ENCODE measurements at regions not wholly inside any gene's neighbourhood (a gene's known extent, or its start where the extent isn't known, plus 50 kb on each side); places are given as distances from the start of the nearest gene placed in this dataset.

DNA sequence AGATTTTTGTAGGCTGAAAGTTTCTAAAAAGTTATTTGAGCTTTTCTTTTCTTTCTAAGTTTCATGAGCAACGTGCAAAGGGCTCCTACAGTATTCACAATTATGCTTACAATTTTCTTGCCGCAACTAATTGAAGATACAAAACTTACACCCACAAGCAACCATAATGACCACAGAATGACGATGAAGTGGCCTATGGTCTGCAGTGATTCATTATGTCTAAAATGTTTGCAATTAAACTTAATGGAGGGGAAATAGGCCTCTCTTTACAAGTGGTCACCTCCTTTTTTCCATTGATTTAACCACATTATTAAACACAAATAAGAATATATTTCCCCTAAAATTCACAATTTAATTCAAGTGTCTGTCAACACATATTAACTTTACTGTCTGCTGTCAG lies 732.6 kb upstream of the FLRT2 start:
- DNase-seq = no peak

DNA sequence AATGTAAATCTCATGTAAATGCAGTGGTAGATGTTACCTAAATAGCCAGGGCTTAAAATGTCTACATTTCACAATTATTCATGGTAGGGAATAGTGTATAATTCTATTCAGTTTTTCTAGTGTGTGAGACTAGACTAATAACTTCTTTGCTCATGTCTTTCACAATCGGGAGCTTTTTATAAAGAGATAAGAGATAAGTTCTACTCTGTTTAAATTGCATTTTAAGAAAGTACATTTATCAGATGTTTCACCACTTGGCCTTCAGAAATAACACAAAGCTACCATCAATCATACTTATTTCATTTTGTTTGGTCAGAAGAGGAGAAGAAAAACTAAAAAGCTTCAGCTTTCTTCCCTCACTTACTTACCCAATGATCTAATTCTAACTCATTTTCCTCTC lies 725.5 kb upstream of the FLRT2 start:
- DNase-seq = no peak

DNA sequence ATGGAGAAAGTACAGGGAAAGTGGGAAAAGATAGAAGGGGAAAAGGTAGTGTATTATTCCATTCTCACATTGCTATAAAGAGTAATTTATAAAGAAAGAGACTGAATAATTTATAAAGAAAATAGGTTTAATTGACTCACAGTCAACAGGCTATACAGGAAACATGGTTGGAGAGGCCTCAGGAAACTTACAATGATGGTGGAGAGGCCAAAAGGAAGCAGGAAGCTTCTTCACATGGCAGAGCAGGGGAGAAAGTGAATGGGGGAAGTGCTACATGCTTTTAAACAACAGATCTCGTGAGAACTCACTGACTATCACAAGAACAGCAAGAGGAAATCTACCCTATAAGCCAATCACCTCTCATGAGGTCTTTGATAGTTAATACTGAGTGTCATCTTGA lies 725.0 kb upstream of the FLRT2 start:
- no peak for DNase-seq

DNA sequence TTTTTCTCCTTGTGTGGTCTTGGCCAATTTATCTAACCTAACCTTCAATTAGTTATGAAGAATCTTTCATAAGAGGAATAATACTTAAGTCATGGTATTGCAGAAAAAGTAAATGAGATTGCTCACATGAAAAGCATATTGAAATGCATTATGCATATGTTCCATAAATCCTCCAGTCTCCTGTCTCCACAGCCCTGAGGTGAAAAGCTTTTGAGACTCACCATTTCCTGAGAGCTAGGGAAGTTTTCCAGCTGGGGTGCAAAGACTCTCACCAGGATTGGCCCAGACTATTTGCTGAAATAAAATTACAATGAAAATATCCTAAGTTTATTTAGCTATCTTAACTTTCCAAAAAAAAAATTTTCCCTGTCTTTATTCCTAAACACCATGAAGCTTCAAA lies 723.8 kb upstream of the FLRT2 start:
- no peak for DNase-seq

DNA sequence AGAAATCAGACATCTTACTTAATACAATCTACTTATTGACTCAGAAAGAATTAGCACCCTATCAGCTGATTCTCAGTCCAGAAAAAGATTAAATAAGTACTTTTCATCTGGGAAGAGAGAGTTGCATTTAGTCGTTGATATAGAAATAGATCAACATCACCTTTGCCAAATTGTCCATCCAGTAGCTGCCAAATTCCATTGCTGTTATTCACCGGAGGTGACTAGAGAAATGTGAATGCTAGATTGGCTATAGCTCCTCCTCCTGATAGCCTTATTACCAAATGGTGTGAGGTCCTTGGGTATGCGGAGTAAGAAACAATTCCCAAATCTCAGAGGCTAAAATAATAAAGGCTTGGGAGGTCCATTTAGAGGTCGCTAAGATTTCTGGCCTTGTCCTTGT lies 723.3 kb upstream of the FLRT2 start:
- DNase-seq = no peak

DNA sequence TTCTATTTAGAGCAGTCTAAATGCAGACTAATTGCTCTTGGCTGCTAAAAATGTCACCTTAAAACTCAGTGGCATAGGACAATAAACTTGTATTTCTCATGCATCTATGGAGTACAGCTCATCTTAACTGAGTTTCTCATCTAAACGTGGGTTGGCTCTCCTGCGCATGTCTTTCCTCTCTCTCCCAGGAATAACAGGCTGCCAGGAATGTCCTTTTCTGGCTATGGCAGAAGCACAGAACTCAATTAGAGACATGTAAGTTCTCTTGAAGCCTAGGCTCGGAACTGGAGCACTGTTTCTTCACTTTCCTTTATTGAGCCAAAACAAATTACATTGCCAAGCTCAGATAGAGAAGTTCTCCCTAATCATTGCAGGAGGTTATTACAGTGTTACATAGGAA lies 722.3 kb upstream of the FLRT2 start:
- no peak for DNase-seq

DNA sequence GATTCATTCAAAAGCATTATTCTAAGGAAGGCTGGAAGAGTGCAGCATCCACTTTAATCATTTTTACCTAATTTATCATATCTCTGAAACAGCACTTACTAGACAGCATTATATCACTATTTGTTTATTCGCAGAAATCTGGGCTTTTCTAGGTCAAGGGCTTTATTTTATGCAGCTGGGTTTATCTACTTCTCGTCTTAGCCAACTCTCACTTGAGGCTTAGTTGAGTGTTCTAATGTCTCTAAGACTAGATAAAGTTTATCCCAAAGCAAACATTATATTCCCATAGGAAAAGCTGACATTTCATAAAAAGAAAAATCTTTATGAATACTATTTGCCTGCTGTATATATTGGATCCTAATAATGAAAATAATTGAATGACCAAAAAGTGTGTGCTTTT lies 720.8 kb upstream of the FLRT2 start:
- DNase-seq = no peak

DNA sequence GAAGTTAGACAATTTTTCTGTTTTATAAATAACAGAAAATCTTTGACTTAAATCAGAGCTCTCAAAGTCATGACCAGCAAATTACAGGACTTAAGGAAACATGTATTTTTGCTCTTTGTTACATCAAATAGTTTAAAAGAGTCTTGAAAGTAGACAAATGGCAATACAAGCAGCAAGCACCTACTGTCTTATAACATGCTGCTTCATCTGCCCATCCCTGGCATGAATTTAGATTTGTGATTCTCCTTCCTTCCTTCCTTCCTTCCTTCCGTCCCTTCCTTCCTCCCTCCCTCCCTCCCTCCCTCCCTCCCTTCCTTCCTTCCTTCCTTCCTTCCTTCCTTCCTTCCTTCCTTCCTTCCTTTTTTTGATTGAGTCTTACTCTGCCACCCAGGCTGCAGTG lies 715.6 kb upstream of the FLRT2 start:
- DNase-seq = no peak

DNA sequence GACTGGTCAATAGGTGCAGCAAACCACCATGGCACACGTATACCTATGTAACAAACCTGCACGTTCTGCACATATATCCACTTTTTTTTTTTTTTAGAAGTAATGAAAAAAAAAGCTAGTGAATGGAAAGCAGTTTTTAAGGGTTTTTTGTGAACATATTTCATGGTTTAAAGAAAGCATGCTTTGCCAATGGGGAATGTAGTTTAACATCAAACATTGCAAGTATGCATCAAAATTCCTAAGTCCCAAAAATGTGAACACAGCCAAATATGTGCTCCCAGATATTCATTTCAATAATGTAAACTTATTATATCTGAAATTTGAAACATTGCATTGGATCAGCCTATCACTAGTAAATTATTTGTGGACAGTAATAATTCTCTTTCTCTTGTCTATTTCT lies 710.4 kb upstream of the FLRT2 start:
- DNase-seq = no peak

DNA sequence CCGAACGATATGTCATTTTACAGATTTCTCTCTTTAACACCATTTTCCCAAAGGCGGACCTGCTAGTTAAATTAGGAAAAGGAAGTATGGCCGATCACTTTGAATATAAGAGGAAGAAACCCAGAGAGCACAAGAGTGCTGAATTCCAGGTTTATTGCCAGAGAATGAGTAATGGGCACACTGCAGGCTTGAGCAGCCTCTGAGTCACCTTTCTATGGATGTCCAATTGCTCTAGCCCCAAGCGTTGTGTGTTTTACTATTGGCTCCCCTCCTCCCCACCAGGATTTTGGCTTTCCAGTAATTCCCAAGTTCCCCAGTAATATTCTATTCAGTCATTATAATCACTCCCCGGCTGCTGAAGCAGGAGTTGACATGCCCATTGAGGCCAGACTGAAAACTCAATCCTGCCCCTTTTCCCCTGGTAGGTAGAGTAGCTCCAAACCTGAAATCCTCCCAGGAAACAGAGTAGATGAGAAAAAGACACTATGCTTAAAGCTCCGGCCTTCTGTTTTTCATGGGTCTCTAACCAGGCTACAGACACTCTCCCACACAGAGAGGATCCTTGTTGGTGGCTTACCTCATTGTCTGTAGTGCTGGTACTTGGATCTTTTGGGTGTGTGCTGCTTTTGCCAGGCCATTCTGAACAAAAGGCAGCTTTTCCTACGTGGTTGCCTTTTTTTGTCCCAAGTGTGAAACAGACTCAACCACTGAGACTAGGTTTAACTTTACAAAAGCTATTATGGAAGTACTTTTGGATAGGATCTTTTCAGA lies 704.3 kb upstream of the FLRT2 start:
- no peak for DNase-seq

DNA sequence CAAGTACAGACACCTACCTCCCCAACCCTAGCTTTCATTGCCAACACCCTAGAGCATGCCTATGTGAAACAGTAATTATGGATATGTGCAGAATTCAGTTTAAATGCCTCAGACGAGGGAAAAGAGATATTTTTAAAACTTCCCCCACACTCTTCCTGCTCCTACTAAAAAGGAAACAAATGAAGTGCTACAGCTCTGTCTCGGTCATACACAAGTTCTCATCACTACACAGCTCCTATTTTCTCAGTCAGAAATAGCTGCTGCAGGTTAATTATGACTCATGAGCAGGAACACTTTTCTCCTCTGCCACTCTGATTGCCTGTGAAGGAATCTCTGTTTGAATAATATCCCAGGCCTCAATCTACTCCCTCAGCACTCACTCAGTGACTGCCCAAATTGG lies 703.6 kb upstream of the FLRT2 start:
- no peak for DNase-seq

DNA sequence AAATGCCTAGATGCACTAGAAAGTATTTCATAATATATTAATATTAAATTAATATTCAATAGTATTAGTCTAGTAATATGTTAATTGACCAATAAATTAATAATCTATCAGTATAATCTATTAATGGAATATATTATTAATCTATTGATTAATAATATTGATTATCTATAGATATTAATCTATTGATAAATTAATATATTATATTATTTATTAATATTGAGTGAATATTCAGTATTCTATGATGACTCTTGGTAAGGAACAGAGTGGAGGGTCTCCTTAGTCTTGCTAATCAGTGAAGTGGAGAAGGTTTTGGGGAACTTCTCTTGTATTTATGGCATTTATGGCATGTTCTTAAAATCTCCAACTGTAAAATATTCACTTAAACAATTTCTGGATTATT lies 679.3 kb upstream of the FLRT2 start:
- DNase-seq = no peak

DNA sequence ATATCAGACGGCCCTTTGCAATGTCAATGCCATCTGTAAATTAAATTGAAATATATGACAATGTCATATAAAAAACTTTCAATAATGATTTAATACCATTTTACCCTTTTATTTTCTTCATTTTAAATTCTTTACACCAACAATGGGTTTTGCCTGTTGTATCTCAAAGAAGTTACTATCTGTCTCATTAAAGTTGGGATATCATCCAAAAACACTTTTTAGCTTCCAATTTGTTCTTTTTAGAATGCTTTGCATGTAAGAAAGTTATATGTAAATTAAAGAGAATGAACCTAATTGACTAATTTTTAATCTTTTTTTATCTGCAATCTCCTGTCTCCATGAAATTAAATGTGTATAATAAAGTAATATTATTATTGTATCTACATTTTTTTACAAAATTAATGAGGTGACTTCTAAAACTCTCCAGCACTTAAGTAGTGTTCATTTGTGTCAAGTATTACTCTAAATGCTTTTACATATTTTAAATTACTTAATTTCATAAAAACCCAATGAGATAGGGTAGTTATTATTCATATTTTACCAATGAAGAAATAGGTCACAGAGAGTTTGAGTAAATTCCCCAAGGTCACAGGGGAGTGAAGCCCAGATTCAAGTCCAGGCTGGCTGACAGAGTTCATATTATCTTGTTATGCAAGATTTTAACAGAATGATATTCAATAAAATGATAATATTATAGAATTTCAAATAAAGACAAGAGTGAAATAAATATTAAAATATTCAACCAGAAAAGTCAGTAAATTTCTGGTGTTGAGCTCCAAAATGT lies 673.0 kb upstream of the FLRT2 start:
- DNase-seq = no peak

DNA sequence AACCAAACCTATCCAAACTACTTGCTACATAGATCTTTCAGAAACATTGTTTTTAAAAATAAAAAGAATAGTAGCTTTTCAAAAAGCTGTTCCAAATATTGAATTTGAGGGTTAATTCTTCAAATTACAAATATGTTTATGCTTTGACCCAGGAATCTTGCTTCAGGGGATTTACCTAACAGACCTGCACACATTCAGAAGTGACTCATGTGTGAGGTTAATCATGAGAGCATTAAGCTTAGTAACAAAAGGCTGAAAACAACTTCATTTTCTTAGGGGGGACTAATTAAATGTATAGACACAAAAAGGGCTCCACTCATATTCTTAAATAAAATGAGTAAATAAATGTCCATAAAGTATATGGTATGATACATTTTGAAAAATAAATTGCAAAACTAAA lies 672.4 kb upstream of the FLRT2 start:
- DNase-seq = no peak

DNA sequence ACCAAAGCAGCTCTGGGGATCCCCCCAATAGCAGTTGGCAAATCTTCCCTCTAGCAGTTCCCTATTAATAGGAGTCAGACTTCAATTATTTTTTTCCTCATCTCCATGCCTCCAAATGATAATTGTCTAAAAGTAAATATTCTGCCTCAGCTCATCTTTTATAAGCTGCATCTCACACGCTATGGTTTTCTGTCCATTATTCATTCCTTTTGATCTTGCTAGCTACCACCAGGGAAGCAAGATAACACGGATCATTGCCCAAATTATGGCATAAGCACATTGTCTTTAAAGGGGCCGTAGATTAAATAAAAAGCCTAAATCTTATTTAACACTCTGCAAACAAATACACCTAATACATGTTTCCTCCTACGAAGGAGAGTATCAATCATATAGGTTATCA lies 670.8 kb upstream of the FLRT2 start:
- DNase-seq = no peak

DNA sequence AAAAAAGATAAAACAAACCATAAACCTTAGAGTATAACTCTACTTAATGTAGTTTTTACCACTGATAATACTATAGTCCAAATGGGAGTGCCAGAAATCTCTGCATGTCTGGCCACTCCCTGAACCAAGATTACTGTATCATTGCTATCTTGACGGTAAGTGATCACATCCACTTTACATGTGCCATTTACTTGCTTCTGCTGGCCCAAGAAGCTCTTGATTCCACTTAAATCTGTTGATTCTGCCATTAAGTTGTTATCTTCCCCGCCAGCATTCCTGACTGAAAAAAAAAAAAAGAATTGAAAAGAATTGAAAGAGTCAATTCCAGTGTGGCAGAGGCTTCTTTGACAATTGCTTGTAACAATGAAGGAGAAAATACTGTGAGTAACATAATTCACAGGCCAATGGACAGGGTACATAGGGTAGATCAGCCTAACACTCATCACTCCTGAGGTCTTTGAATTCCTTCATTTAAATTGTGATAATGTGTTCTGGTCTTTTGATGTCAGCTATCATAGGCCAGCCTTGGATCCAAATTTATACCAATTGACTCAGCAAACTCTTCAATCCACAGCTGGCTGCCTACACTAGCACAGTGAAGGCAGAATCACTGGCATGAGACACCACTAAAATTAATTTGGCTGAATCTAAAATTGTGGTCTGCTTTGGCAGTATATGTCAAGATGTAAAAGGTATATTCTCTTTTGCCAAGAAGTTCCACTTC lies 665.2 kb upstream of the FLRT2 start:
- peak; percentile 61 for DNase-seq

DNA sequence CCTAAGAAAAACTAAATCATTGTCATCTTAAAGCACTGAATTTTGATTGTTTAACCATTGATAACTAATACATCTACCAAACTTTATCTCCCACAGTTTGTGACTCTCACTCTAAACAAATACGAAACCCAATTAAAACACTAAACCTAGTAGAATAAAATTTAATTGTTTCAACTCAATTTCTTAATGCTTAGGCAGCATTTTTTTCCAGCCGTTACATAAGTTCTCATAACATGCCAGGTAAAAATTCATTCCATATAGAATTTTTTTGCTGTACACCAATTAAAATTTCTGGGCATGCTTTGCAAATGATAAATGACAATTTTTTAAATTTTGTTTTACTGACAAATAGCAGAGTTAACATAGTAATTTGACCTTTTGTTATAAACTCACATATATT lies 658.2 kb upstream of the FLRT2 start:
- DNase-seq = no peak

DNA sequence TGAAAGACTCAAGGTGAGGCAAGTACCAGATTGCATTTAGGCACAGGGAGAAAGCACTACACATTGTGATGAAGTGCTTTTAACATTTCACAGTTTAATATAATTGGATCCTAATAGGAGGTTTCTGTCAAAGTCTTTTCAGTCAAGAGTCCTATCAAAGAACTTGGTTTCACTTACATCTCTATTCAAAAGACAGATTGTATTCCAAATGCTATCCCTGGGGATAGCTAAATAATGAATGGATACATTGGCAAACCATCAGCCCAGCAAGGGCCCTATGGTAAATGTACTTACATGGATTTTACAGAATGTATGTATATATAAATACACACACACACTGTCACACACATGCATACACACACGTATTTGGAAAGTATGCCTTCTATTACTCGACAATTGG lies 655.5 kb upstream of the FLRT2 start:
- peak; percentile 66 for DNase-seq

DNA sequence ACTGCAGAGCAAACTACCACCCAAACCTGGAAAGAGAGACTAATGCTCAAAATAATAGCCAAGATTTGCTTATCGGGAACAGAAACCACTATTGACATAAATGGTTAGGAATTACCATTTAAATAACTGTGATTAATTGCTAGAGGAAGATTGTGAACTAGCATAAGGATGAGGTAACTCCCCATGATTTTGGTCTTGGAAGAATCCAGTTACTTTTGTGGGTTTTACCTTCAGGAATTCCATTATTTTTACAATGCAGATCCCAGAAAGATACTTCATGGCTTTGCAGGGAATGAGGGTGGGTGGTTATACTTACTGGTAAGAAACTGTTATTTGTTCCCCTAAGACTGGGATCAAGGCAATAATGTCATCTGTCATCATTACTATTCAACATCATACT lies 652.9 kb upstream of the FLRT2 start:
- no peak for DNase-seq

DNA sequence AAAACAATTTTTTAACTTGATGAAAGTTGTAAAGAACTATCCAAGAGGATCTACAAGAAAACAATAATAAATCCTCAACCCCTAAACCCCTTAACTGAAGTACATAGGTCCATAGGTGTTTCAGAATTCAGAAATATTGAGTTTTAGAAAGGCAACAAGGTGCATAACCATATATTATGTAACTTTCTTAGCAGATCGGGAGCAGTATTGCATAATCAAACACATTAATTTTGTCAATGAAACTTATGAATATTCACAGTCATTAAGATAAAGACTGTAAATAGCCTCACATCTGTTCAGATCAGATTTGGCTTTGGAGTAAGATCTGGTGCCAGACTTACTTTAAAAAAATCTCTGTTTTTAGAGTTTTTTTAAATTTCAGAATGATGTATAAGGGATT lies 647.1 kb upstream of the FLRT2 start:
- no peak for DNase-seq

DNA sequence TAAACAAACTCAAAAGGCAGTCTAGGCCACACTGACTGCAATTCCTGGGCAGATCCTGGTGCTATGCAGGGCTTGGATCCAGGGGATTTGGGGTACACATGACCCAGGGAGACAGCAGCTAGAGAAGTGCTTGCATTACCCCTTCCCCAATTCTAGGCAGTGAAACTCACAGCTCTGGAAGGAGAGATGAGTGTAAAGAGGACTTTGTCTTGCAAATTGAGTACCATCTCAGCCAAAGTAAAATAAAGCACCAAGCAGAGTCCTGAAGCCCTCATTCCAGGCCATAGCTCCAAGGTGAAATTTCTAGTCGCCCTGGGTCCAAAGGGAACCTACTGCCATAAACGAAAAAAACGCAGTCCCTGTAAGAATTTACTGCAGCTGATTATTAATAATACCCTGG lies 644.9 kb upstream of the FLRT2 start:
- no peak for DNase-seq

DNA sequence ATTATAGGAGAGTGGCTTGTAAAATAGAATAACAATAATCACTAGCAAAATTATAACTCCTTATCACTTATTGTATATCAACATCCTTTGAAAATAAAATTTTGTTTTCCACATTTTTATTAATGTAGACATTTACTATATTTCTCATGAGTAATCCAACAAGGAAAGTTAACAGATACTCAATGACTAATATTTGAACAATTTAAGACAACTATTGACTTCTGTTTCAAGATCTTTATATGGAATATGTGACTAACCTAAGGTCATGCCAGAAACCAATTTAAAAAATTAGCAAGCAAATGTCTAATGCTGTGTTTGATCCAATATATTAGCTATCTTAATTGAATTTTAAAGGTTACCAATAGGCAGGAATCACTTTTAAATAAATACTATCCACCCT lies 638.5 kb upstream of the FLRT2 start:
- DNase-seq = no peak

DNA sequence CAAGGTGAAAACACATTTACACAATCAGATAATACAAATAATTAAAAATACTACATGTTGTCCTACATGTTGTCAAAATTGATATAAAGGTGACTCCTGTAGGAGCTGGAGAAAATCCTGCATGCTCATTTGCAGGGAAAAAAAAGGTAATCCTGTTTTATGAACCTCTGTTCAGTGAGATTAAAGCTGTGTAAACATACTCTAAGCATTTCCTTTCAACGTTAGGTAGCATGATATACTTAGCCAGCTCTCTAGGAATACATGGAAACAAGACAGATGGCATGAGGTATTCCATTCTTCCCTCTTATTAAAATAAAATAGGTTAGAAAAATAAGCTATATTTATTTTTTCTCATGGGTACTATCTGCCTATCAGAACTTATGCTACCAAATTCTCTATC lies 635.7 kb upstream of the FLRT2 start:
- DNase-seq = peak; percentile 4

DNA sequence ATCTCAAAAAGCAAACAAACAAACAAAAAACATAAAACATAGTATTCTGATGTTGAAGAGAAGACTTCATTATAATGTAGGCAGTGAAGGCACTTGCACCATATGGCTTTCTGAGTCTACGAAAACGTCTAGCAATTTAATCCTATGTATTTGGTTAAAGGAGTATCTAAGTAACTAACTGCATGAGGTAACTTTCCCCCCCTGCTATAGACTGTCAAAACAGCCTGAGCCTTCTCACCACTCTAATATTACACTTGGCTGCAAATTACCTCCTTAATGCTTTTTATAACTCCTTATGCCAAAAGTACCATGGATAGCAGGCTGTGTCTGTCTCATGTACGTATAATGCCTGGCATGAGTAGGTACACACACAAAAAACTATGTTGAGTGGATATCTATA lies 607.6 kb upstream of the FLRT2 start:
- no peak for DNase-seq
